Epithelial cell of prostate (primary cell): ENCODE measurements at regions not wholly inside any gene's neighbourhood (a gene's known extent, or its start where the extent isn't known, plus 50 kb on each side); places are given as distances from the start of the nearest gene placed in this dataset.
"Not testable (repeated sequence)": the region's sequence is repeated elsewhere in the genome, so short reads cannot be mapped to it uniquely, and the experiment has no call there.

Experiments
- DNase-seq: peaks from one replicate; pipeline ENCODE4 v3.0.0-alpha.2; 2011; ENCODE audit warnings: low read depth, low spot score
- H3K27ac ChIP-seq: fragments of 450-650 bp; 2 replicates; pipeline ENCODE4 v1.5.1; 2017; ENCODE audit warnings: mild to moderate bottlenecking

- DNase-seq: no peak
These were observed 1185.3 kb downstream of the JRKL start for GRCh38 chr11:97574976-97575665.

GRCh38 chr11:97607291-97608000 lies 1217.6 kb downstream of the JRKL start:
- DNase-seq: no peak
- no peak overlapping the region for H3K27ac ChIP-seq

More at GRCh38 chr11:97574976-97575665, 1185.3 kb downstream of the JRKL start:
- H3K27ac ChIP-seq: no peak overlapping the region

DNA sequence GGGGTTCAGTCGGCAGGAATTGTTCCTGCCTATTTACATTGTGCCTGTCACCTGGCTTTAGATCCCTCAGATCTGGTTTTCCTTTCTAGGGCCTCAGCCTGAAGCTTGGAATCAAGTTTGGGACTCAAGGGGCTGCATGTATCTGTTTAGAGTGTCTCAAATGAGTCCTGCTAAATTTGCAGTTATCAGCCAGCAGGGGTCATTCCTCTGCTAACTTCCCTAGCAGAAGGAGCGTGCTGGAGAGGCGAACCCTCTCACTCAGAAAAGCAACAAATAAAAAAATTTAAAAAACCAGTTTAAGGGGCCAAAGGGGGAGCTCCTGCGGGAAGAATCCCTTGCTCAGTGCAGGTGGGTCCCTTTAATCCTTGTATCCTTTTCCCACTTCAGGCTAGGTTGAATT lies 1220.2 kb downstream of the JRKL start:
- no peak for DNase-seq
- no peak overlapping the region for H3K27ac ChIP-seq

GRCh38 chr11:97610854-97611253 lies 1221.0 kb downstream of the JRKL start:
- DNase-seq: no peak
- no peak overlapping the region for H3K27ac ChIP-seq

GRCh38 chr11:97611345-97611744 lies 1221.5 kb downstream of the JRKL start:
- no peak for DNase-seq
- no peak overlapping the region for H3K27ac ChIP-seq

DNA sequence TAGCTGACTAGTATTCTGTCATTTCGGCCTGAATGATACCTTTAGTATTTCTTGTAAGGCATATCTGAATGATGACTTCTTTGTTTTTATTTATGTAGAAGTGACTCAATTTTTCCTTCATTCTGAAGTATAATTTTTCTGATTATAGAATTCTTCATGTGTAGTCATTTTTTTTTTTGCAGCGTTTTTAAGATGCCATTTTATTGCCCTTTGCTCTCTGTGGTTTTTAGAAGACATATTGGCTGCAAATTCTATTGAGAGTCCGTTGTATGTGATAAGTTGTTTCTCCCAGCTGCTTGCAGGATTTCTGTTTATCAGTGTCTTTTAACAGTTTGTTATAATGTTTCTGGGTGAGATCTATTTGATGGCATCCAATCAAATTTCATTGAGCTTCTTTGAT lies 1224.8 kb downstream of the JRKL start:
- no peak overlapping the region for H3K27ac ChIP-seq
- no peak for DNase-seq

DNA sequence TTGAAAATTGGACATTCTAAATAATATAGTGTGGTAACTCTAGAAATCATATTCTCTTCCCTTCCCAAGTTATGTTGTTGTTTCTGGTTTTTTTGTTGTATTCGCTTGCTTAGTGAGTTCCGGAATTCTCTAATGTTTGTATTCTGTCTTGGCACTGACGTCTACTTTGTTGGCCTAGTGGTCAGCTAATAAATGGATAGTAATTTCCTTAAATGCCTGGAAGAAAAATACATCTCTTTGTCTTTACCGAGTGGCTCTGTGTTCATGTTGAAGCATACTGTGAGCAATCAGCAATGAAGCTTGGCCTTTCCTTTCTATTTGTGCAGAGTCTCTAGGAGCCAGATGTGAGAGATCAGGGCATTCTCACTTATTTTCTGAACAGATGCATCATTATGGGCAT lies 1225.7 kb downstream of the JRKL start:
- H3K27ac ChIP-seq: no peak overlapping the region
- no peak for DNase-seq

- no peak overlapping the region for H3K27ac ChIP-seq
- no peak for DNase-seq
These were observed 1227.2 kb downstream of the JRKL start for GRCh38 chr11:97617031-97617430.

DNA sequence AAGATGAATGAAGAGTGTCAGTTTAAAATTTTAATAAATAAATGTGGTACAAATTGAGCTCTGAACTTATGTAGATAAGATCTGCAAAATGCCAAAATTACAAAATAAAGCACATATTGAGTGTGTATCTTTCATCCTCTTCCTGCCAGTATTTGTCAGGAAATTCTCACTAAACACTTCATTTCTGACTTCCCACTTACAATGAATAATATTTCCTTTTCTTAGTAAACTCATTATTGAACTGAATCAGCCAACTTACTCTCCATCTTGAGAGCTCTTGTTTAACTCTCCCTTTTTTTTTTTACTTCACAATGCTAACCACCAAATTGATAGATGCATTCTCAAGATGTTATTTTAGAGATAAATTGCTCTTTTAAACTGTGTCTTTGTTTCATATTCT lies 1230.2 kb downstream of the JRKL start:
- no peak for DNase-seq
- no peak overlapping the region for H3K27ac ChIP-seq

GRCh38 chr11:97621282-97621681 lies 1231.5 kb downstream of the JRKL start:
- no peak for DNase-seq

GRCh38 chr11:97622795-97623194 lies 1233.0 kb downstream of the JRKL start:
- H3K27ac ChIP-seq: no peak overlapping the region
- no peak for DNase-seq

More at GRCh38 chr11:97621282-97621681, 1231.5 kb downstream of the JRKL start:
- H3K27ac ChIP-seq: no peak overlapping the region

GRCh38 chr11:97636741-97637140 lies 1246.9 kb downstream of the JRKL start:
- DNase-seq, H3K27ac ChIP-seq: not testable (repeated sequence)

DNA sequence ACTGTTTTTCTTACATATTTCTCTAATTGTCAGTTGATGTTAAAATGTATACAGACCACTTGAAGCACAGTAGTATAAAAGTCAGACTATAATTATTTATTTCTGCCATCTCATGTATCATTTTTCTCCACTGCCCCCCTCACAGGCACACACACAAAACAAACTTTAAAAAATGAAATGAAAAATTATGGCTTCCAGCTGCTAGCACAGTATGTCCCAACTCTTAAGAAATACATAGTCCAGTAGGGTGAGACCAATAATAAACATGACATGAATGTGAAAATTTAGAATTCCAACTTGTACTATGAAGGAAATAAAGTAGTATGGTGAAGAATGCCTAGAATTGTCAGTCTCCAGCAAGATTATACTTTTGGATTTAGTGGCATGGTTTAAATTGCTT lies 1247.9 kb downstream of the JRKL start:
- no peak overlapping the region for H3K27ac ChIP-seq
- no peak for DNase-seq

DNA sequence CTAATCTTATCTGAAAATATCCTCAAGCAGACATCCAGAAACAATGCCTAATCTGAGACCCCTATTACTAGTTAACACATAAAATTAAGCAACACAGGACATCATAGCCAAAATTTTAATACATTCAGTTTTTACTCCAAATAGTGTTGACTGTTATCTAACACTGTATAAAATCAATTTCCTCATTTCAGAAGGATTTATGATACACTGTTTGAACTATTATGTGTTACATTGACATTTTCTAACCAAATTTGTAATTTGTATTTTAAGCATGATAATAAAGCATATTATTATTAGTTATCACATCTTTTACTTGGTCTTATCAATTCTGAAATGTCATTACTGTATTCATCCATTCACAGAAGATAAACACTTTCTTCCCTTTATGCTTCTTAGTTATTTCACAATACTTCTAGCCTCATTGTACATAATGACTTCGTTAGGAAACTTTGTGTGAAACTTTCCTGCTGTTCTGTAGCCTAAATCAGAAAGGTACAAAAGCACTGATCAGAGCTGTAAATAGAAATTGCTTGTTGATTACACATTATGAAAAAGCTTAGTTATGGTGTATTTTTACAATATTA lies 1248.9 kb downstream of the JRKL start:
- no peak overlapping the region for H3K27ac ChIP-seq
- DNase-seq: no peak

GRCh38 chr11:97641988-97642387 lies 1252.2 kb downstream of the JRKL start:
- no peak for DNase-seq

GRCh38 chr11:97645736-97646135 lies 1255.9 kb downstream of the JRKL start:
- H3K27ac ChIP-seq: no peak overlapping the region
- DNase-seq: no peak

More at GRCh38 chr11:97641988-97642387, 1252.2 kb downstream of the JRKL start:
- no peak overlapping the region for H3K27ac ChIP-seq

DNA sequence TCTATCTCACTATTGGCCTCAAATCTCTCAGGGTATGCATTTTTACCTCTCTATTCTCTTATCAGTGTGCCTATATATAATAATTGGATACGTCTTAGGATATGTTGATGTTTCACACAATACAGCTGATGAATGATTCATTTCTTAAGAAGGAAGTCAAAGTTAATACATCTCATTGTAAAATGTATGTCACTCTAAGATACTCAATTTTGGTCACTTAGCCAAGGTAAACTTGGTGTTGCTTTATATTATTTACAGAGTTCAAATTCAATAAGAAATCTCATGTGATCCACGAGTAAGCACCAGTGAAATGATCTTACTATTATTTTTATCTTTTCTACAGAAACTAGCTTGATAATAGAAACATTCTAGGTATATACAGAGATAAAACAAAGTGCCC lies 1266.5 kb downstream of the JRKL start:
- no peak overlapping the region for H3K27ac ChIP-seq

DNA sequence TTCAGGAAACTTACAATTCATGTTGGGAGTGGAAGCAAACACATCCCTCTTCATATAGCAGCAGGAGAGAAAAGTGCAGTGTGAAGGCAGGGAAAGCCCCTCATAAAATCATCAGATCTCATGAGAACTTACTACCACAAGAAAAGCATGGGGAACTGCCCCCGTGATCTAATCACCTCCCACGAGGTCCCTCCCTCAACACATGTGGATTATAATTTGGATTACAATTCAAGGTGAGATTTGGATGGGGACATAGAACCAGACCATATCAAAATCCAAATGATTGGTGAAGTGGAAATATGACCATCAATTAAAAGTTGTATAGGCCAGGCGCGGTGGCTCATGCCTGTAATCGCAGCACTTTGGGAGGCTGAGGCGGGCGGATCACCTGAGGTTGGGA lies 1268.0 kb downstream of the JRKL start:
- no peak overlapping the region for H3K27ac ChIP-seq
- no peak for DNase-seq

More for the DNA sequence above, 1266.5 kb downstream of the JRKL start:
- no peak for DNase-seq

DNA sequence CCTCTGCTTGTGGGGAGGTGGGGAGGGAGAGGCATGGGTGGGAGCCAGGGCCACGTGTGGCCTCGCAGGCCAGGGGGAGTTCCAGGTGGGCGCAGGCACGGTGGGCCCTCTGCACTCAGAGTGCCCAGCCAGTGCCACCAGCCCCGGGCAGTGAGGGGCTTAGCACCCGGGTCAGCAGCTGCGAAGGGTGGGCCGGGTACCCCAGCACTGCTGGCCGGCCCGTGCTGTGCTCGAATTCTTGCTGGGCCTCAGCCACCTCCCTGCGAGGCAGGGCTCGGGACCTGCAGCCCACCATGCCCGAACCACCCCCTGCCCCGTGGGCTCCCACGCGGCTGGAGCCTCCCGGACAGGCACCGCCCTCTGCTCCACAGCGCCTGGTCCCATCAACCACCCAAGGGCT lies 1277.2 kb downstream of the JRKL start:
- no peak overlapping the region for H3K27ac ChIP-seq
- no peak for DNase-seq

DNA sequence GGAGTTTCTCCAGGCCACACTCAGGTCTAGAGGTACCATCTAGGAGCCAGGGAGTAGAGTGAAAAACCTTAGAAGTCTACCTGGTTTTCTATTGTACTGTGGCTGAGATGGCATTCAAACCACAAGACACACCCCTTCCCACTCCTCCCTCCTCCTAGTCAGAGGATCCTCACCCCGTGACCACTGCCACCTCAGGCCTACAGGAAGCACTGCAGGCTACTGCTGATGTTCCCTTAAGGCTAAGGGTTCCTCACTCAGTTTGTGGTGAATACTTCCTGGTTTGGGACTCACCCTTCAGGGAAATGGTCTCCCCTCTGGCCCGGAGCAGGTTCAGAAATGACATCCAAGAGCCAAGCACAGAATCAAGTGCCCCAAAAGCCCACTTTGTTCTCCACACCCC lies 1293.9 kb downstream of the JRKL start:
- H3K27ac ChIP-seq: no peak overlapping the region
- DNase-seq: peak; percentile 22
